Loucy (cell line): ENCODE measurements at regions not wholly inside any gene's neighbourhood (a gene's known extent, or its start where the extent isn't known, plus 50 kb on each side); places are given as distances from the start of the nearest gene placed in this dataset.

Experiments used
- EZH2phosphoT487 ChIP-seq: fragments of 200-600 bp; IDR thresholded peaks from 2 replicates; pipeline ENCODE4 v1.6.1; 2018; ENCODE audit warnings: antibody characterized with exemption, mild to moderate bottlenecking, moderate library complexity, borderline replicate concordance
- TF ChIP-seq, protein P1 (sequence below): fragments of 200-600 bp; sonication (generic); conservative IDR thresholded peaks from 2 replicates; pipeline ENCODE4 v1.5.1; 2014; ENCODE audit warnings: mild to moderate bottlenecking, antibody characterized with exemption, low read length

DNA sequence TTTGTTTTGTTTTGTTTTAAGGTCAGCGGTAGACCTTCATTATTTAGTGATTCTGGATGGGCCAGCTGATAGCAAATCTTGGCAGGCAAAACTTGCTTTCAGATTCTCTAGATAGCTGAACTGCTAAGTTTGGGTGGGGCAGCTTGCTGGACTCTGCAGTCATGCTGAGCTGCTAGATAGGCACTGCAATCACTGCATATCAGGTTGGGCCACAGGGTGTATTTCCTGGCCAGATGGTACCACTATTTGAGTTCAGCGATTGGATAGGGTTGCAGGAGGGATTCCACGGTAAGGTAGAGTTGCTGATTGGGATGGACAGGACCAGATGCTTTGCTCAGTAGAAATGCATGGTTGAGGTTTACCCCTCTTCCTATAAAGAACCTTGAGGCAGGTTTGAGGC, 579.3 kb upstream of the ADGRL4 start:
- TF ChIP-seq, protein P1, sequence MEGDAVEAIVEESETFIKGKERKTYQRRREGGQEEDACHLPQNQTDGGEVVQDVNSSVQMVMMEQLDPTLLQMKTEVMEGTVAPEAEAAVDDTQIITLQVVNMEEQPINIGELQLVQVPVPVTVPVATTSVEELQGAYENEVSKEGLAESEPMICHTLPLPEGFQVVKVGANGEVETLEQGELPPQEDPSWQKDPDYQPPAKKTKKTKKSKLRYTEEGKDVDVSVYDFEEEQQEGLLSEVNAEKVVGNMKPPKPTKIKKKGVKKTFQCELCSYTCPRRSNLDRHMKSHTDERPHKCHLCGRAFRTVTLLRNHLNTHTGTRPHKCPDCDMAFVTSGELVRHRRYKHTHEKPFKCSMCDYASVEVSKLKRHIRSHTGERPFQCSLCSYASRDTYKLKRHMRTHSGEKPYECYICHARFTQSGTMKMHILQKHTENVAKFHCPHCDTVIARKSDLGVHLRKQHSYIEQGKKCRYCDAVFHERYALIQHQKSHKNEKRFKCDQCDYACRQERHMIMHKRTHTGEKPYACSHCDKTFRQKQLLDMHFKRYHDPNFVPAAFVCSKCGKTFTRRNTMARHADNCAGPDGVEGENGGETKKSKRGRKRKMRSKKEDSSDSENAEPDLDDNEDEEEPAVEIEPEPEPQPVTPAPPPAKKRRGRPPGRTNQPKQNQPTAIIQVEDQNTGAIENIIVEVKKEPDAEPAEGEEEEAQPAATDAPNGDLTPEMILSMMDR: no peak
- TF ChIP-seq EZH2phosphoT487: no peak
